Liver (tissue), 1 donor: ENCODE measurements at regions not wholly inside any gene's neighbourhood (a gene's known extent, or its start where the extent isn't known, plus 50 kb on each side); places are given as distances from the start of the nearest gene placed in this dataset. TPM values are rescaled to one million over a fixed set of nuclear protein-coding genes. Genes with fewer than 3 reads are reported as not detected.

Experiments used
- small RNA-seq: library from RNA; depleted of rRNA; stranded (forward); fragments of <200 nt; gene quantifications from one replicate; pipeline ENCODE3, GENCODE V24; 2014

Small RNA genes lying in the stretch of these regions (small RNA-seq; reads per million reads assigned to genes)
- gene AL158828.1 (not detected), gene RNU2-36P (0.80 reads per million, percentile 72 among the genes with 10 or more reads in this experiment)
